ENCODE measurements at regions not wholly inside any gene's neighbourhood (a gene's known extent, or its start where the extent isn't known, plus 50 kb on each side); places are given as distances from the start of the nearest gene placed in this dataset.
"Not testable (repeated sequence)": the region's sequence is repeated elsewhere in the genome, so short reads cannot be mapped to it uniquely, and the experiment has no call there.

DNA sequence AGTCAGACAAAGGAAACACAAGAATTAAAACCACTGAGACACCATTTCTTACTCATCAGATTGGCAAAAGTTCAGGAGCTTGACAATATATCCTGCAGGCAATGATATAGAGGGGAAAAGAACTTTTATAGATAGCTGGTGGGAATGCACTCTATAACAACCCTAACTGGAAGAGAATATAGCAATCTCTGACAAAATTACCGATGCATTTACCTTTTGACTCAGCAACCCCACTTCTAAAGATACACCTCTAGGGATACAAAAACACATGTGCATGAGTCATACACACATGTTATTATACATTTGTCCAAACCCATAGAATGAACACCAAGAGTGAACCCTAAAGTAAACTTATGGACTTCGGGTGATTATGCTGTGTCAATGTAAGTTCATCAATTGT is 79.4 kb upstream of the SRD5A2 start:
- DNase-seq: no peak

DNA sequence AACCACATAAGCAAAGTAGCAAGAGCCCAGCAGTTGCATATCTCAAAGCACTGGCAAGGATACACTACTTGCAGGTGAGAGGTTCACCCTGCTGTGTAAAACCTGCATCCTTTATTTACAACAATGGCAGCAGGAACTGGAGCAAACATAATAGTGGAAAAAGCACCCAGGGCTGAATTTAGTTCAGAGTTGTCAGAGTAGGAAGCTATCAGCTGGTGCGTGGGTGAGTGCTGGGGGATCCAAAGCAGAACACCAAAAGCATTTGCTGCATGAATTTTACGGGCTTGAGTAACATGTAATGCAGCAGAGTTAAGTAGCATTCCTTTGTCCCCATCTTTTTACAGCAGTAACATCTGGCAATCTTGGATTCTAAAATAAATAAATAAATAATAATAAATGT is 73.5 kb upstream of the SRD5A2 start:
- no peak for DNase-seq

DNA sequence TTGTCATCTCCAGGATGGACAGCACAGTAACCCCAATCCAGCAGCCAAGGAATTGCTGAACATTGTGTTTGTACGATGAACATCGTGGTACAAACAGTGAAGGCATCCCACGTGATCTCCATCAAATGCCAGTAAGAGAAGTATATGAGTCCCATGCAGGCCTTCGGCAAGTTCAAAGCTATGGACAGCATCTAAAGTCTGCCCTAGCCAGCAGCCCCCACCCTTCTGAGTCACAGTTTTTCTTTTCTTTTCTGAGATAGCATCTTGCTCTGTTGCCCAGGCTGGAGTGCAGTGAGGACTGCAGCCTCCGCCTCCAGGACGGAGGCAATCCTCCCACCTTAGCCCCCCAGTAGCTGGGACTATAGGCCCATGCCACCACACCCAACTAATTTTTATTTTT is 71.0 kb upstream of the SRD5A2 start:
- DNase-seq: no peak

DNA sequence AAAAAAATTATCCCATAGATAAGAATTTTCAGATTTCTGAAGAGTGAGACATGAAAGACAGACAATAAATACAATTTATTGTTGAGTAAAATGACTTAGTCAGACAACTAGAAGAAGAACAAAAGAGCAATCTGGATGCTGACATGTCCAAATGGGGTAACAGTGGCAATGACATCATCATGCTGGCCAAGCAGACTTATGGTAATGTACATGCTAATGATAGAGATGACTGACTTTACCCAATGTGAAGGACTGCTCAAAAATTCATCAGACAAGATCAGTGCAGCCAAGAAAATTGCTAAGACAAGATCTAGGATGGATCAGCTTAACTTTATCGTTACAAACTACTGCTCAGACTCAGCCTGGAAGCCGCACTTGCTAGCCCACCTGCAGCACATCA is 70.5 kb upstream of the SRD5A2 start:
- no peak for DNase-seq

DNA sequence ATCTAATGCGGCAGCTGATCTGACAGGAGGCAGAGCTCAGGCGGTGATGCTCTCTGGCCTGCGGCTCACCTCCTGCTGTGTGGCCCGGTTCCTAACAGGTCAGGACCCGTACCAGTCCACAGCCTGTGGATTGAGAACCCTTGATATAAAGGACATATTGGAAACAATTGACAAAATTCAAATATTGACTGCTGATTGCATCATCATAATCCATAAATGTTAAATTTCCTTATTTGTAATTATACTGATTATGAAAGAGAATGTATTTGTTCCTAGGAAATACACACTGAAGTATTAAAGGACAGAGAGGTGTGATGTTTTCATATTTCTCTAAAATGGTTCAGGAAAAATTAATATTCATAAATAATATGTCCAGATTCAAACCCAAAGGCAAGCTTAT is 63.8 kb upstream of the SRD5A2 start:
- DNase-seq: no peak

DNA sequence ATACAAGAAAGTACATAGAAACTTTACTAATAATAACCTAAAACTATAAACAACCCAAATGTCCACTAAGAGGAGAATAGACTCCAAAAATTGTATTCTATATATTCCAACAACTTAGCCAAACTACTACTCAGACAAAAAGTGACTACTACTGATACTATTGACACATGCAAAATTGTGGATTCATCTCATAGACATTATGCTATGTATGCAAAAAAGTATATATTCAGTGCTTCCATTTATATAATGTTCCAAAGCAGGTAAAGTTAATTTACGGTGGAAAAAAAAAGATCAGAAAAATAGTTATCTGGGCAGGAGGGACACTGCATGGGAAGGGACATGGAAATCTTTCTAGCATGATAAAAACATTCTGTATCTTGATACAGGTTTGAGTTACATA is 62.0 kb upstream of the SRD5A2 start:
- no peak for DNase-seq

DNA sequence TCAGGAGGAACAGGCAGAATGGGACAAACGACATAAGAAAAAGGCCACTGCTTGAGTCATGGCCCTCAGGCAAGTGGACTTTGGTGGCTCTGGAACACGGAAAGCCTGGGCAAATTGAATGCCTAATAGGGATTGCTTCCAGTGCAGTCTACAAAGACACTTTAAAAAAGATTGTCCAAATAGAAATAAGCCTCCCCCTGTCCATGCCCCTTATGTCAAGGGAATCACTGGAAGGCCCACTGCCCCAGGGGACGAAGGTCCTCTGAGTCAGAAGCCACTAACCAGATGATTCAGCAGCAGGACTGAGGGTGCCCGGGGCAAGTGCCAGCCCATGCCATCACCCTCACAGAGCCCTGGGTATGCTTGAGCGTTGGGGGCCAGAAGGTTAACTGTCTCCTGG is 51.5 kb upstream of the SRD5A2 start:
- DNase-seq: not testable (repeated sequence)
